ENCODE measurements at regions not wholly inside any gene's neighbourhood (a gene's known extent, or its start where the extent isn't known, plus 50 kb on each side); places are given as distances from the start of the nearest gene placed in this dataset.

DNA sequence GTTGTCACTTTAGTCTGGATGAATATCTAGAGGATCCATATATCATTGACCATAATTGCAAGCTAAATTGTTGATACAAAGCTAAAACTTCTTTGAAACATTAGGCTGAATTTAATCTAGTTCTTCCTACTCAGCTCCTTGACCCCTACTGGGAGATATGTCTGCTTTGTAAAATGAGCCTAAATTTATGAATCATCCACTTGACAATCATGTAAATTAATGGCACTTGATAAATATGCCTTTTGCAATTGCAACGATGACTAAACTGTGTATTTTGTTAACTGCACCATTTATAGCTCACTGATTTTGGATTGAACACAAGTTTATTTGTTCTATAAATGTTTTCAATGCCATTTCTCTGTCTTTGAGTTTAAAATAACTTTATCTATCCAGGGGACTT, 1616.5 kb upstream of the FLRT2 start:
- no peak for TF ChIP-seq POLR2A (IDR thresholded peaks at IDR 0.05)
- TF ChIP-seq, protein P1, sequence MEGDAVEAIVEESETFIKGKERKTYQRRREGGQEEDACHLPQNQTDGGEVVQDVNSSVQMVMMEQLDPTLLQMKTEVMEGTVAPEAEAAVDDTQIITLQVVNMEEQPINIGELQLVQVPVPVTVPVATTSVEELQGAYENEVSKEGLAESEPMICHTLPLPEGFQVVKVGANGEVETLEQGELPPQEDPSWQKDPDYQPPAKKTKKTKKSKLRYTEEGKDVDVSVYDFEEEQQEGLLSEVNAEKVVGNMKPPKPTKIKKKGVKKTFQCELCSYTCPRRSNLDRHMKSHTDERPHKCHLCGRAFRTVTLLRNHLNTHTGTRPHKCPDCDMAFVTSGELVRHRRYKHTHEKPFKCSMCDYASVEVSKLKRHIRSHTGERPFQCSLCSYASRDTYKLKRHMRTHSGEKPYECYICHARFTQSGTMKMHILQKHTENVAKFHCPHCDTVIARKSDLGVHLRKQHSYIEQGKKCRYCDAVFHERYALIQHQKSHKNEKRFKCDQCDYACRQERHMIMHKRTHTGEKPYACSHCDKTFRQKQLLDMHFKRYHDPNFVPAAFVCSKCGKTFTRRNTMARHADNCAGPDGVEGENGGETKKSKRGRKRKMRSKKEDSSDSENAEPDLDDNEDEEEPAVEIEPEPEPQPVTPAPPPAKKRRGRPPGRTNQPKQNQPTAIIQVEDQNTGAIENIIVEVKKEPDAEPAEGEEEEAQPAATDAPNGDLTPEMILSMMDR (IDR thresholded peaks at IDR 0.05) = no peak
